NB4 (cell line): ENCODE measurements at regions not wholly inside any gene's neighbourhood (a gene's known extent, or its start where the extent isn't known, plus 50 kb on each side); places are given as distances from the start of the nearest gene placed in this dataset.
"Not testable (repeated sequence)": the region's sequence is repeated elsewhere in the genome, so short reads cannot be mapped to it uniquely, and the experiment has no call there.

Experiments
- MYC ChIP-seq: IDR thresholded peaks from 2 replicates; pipeline ENCODE4 v1.6.1; 2011; ENCODE audit warnings: low read depth, low read length
- POLR2A ChIP-seq: IDR thresholded peaks from 2 replicates; pipeline ENCODE4 v1.6.1; 2011; ENCODE audit warnings: mild to moderate bottlenecking; ENCODE audit not compliant: insufficient read length; ENCODE audit errors: extremely low read depth
- TF ChIP-seq, protein P1 (sequence below): IDR thresholded peaks from one replicate; pipeline ENCODE4 v1.5.1; 2012; ENCODE audit warnings: low read depth, low read length
- TF ChIP-seq, protein P2 (sequence below): IDR thresholded peaks from 2 replicates; pipeline ENCODE4 v1.6.1; 2011; ENCODE audit warnings: low read depth, low read length

DNA sequence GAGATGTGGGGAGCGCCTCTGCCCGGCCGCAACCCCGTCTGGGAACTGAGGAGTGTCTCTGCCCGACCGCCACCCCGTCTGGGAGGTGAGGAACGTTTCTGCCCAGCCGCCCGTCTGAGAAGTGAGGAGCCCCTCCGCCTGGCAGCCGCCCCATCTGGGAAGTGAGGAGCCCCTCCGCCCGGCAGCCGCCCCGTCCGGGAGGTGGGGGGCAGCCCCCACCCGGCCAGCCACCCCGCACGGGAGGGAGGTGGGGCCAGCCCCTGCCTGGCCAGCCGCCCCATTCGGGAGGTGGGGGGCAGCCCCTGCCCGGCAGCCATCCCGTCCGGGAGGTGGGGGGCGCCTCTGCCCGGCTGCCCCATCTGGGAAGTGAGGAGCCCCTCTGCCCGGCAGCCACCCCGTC, 137.7 kb downstream of the KBTBD2 start:
- TF ChIP-seq MYC, POLR2A: not testable (repeated sequence)
- TF ChIP-seq, protein P1, sequence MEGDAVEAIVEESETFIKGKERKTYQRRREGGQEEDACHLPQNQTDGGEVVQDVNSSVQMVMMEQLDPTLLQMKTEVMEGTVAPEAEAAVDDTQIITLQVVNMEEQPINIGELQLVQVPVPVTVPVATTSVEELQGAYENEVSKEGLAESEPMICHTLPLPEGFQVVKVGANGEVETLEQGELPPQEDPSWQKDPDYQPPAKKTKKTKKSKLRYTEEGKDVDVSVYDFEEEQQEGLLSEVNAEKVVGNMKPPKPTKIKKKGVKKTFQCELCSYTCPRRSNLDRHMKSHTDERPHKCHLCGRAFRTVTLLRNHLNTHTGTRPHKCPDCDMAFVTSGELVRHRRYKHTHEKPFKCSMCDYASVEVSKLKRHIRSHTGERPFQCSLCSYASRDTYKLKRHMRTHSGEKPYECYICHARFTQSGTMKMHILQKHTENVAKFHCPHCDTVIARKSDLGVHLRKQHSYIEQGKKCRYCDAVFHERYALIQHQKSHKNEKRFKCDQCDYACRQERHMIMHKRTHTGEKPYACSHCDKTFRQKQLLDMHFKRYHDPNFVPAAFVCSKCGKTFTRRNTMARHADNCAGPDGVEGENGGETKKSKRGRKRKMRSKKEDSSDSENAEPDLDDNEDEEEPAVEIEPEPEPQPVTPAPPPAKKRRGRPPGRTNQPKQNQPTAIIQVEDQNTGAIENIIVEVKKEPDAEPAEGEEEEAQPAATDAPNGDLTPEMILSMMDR = not testable (repeated sequence)
- TF ChIP-seq, protein P2, sequence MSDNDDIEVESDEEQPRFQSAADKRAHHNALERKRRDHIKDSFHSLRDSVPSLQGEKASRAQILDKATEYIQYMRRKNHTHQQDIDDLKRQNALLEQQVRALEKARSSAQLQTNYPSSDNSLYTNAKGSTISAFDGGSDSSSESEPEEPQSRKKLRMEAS = not testable (repeated sequence)
